SK-N-SH (cell line): ENCODE measurements at regions not wholly inside any gene's neighbourhood (a gene's known extent, or its start where the extent isn't known, plus 50 kb on each side); places are given as distances from the start of the nearest gene placed in this dataset.

Source experiments
- ELF1 ChIP-seq: IDR thresholded peaks from 2 replicates; pipeline ENCODE4 v1.4.0; 2012
- EP300 ChIP-seq, 2 experiments: IDR thresholded peaks; 2 replicates each; pipeline versions ENCODE4 v1.4.0 to v1.6.1; 2012; ENCODE audit warnings: borderline replicate concordance in 1 of 2, low read depth in 1 of 2, low read length in 1 of 2
- FOSL2 ChIP-seq: IDR thresholded peaks from 2 replicates; pipeline ENCODE4 v1.4.0; 2012; ENCODE audit warnings: low read depth, mild to moderate bottlenecking, moderate library complexity, borderline replicate concordance
- MXI1 ChIP-seq: IDR thresholded peaks from 2 replicates; pipeline ENCODE4 v1.6.1; 2012; ENCODE audit warnings: mild to moderate bottlenecking, low read depth, low read length, improper control_type of control experiment
- NFIC ChIP-seq: IDR thresholded peaks from 2 replicates; pipeline ENCODE4 v1.4.0; 2012; ENCODE audit warnings: borderline replicate concordance
- RAD21 ChIP-seq: IDR thresholded peaks from 2 replicates; pipeline ENCODE4 v1.6.1; 2012; ENCODE audit warnings: mild to moderate bottlenecking, low read length
- RCOR1 ChIP-seq: fragments of 150-350 bp; IDR thresholded peaks from 2 replicates; pipeline ENCODE4 v1.6.1; 2017; ENCODE audit warnings: antibody characterized with exemption, low read length
- SIN3A ChIP-seq: IDR thresholded peaks from 2 replicates; pipeline ENCODE4 v1.6.1; 2012; ENCODE audit warnings: low read depth, mild to moderate bottlenecking, low read length, moderate library complexity, borderline replicate concordance
- SMC3 ChIP-seq: IDR thresholded peaks from 2 replicates; pipeline ENCODE4 v1.6.1; 2012; ENCODE audit warnings: low read depth, low read length, improper control_type of control experiment
- TAF1 ChIP-seq: IDR thresholded peaks from 2 replicates; pipeline ENCODE4 v1.6.1; 2012; ENCODE audit warnings: low read depth, mild to moderate bottlenecking, low read length, moderate library complexity, borderline replicate concordance
- TEAD4 ChIP-seq: IDR thresholded peaks from 2 replicates; pipeline ENCODE4 v1.4.0; 2012; ENCODE audit warnings: mild to moderate bottlenecking, borderline replicate concordance; ENCODE audit not compliant: insufficient read depth
- YY1 ChIP-seq: IDR thresholded peaks from 2 replicates; pipeline ENCODE4 v1.4.0; 2012; ENCODE audit warnings: low read depth, mild to moderate bottlenecking
- TF ChIP-seq, protein P1 (sequence below): fragments of 200-600 bp; sonication (generic); IDR thresholded peaks from 2 replicates; pipeline ENCODE4 v1.6.1; 2017; ENCODE audit warnings: antibody characterized with exemption, mild to moderate bottlenecking, moderate library complexity
- TF ChIP-seq, protein P2 (sequence below): IDR thresholded peaks from 2 replicates; pipeline ENCODE4 v1.6.1; 2012; ENCODE audit warnings: mild to moderate bottlenecking, low read depth, low read length, moderate library complexity

GRCh38 chr9:121597698-121598166 is 53.7 kb upstream of the DAB2IP start:
- TF ChIP-seq RAD21: no peak
- TF ChIP-seq, protein P1, sequence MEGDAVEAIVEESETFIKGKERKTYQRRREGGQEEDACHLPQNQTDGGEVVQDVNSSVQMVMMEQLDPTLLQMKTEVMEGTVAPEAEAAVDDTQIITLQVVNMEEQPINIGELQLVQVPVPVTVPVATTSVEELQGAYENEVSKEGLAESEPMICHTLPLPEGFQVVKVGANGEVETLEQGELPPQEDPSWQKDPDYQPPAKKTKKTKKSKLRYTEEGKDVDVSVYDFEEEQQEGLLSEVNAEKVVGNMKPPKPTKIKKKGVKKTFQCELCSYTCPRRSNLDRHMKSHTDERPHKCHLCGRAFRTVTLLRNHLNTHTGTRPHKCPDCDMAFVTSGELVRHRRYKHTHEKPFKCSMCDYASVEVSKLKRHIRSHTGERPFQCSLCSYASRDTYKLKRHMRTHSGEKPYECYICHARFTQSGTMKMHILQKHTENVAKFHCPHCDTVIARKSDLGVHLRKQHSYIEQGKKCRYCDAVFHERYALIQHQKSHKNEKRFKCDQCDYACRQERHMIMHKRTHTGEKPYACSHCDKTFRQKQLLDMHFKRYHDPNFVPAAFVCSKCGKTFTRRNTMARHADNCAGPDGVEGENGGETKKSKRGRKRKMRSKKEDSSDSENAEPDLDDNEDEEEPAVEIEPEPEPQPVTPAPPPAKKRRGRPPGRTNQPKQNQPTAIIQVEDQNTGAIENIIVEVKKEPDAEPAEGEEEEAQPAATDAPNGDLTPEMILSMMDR: no peak
- no peak for TF ChIP-seq MXI1
- TF ChIP-seq EP300 (IDR thresholded peaks at IDR 0.05; ENCODE audit: borderline replicate concordance in 1 of 2, low read depth in 1 of 2, low read length in 1 of 2): no peak
- TF ChIP-seq TAF1: no peak
- TF ChIP-seq RCOR1: no peak
- TF ChIP-seq, protein P2, sequence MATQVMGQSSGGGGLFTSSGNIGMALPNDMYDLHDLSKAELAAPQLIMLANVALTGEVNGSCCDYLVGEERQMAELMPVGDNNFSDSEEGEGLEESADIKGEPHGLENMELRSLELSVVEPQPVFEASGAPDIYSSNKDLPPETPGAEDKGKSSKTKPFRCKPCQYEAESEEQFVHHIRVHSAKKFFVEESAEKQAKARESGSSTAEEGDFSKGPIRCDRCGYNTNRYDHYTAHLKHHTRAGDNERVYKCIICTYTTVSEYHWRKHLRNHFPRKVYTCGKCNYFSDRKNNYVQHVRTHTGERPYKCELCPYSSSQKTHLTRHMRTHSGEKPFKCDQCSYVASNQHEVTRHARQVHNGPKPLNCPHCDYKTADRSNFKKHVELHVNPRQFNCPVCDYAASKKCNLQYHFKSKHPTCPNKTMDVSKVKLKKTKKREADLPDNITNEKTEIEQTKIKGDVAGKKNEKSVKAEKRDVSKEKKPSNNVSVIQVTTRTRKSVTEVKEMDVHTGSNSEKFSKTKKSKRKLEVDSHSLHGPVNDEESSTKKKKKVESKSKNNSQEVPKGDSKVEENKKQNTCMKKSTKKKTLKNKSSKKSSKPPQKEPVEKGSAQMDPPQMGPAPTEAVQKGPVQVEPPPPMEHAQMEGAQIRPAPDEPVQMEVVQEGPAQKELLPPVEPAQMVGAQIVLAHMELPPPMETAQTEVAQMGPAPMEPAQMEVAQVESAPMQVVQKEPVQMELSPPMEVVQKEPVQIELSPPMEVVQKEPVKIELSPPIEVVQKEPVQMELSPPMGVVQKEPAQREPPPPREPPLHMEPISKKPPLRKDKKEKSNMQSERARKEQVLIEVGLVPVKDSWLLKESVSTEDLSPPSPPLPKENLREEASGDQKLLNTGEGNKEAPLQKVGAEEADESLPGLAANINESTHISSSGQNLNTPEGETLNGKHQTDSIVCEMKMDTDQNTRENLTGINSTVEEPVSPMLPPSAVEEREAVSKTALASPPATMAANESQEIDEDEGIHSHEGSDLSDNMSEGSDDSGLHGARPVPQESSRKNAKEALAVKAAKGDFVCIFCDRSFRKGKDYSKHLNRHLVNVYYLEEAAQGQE: no peak
- no peak for TF ChIP-seq NFIC
- no peak for TF ChIP-seq SMC3
- no peak for TF ChIP-seq SIN3A
- TF ChIP-seq TEAD4: no peak
- no peak for TF ChIP-seq YY1
- TF ChIP-seq FOSL2: no peak
- TF ChIP-seq ELF1: no peak
